ENCODE measurements at regions not wholly inside any gene's neighbourhood (a gene's known extent, or its start where the extent isn't known, plus 50 kb on each side); places are given as distances from the start of the nearest gene placed in this dataset.

- TF ChIP-seq ZNF24 (IDR thresholded peaks at IDR 0.05) (no peak), CBX2 (IDR thresholded peaks at IDR 0.05; ENCODE audit: insufficient read depth, low read length, poor library complexity, severe bottlenecking) (no peak)
Observed at GRCh38 chr13:22482496-22483000, 698.2 kb upstream of the SGCG start.
